HepG2 (cell line): ENCODE measurements at regions not wholly inside any gene's neighbourhood (a gene's known extent, or its start where the extent isn't known, plus 50 kb on each side); places are given as distances from the start of the nearest gene placed in this dataset.

Experiments used
- DMAP1 ChIP-seq: IDR thresholded peaks from 2 replicates; pipeline ENCODE4 v1.6.1; 2016
- ELF4 ChIP-seq: sonication (generic); formaldehyde crosslinking; IDR thresholded peaks from 2 replicates; pipeline ENCODE4 v1.5.0; 2020; ENCODE audit warnings: missing genetic modification reagents, mild to moderate bottlenecking, moderate library complexity, borderline replicate concordance
- HNF1B ChIP-seq: sonication (generic); formaldehyde crosslinking; IDR thresholded peaks from 2 replicates; pipeline ENCODE4 v1.5.1; 2020; ENCODE audit warnings: mild to moderate bottlenecking, moderate library complexity, missing genetic modification reagents
- HOMEZ ChIP-seq: IDR thresholded peaks from 2 replicates; pipeline ENCODE4 v1.6.1; 2016; ENCODE audit warnings: low read depth
- HOXD1 ChIP-seq: sonication (generic); formaldehyde crosslinking; IDR thresholded peaks from 2 replicates; pipeline ENCODE4 v1.5.0; 2020; ENCODE audit warnings: missing genetic modification reagents
- MEF2D ChIP-seq: sonication (generic); formaldehyde crosslinking; IDR thresholded peaks from 2 replicates; pipeline ENCODE4 v1.5.1; 2020; ENCODE audit warnings: mild to moderate bottlenecking, missing genetic modification reagents
- NCOR1 ChIP-seq: fragments of 200-600 bp; sonication (generic); IDR thresholded peaks from 2 replicates; pipeline ENCODE4 v1.7.0; 2017; ENCODE audit warnings: antibody characterized with exemption, low read length, borderline replicate concordance
- NR2F2 ChIP-seq: IDR thresholded peaks from 2 replicates; pipeline ENCODE4 v1.6.1; 2012; ENCODE audit warnings: low read depth, inconsistent platforms, borderline replicate concordance
- PRMT3 ChIP-seq: sonication (generic); formaldehyde crosslinking; IDR thresholded peaks from 2 replicates; pipeline ENCODE4 v1.8.1; 2022; ENCODE audit warnings: low read depth, mild to moderate bottlenecking, moderate library complexity, missing genetic modification reagents, borderline replicate concordance
- SIX1 ChIP-seq: sonication (generic); formaldehyde crosslinking; IDR thresholded peaks from 2 replicates; pipeline ENCODE4 v1.4.0; 2020; ENCODE audit warnings: missing genetic modification reagents, borderline replicate concordance
- SNAPC5 ChIP-seq: sonication (generic); formaldehyde crosslinking; IDR thresholded peaks from 2 replicates; pipeline ENCODE4 v1.8.1; 2023; ENCODE audit warnings: mild to moderate bottlenecking, missing genetic modification reagents, borderline replicate concordance
- UBTF ChIP-seq: sonication (generic); formaldehyde crosslinking; IDR thresholded peaks from 2 replicates; pipeline ENCODE4 v1.4.0; 2020; ENCODE audit warnings: mild to moderate bottlenecking, missing genetic modification reagents
- ZFP1 ChIP-seq: IDR thresholded peaks from 2 replicates; pipeline ENCODE4 v1.6.1; 2016
- ZFP90 ChIP-seq: sonication (generic); formaldehyde crosslinking; IDR thresholded peaks from 2 replicates; pipeline ENCODE4 v1.8.0; 2022; ENCODE audit warnings: missing genetic modification reagents, mild to moderate bottlenecking, inconsistent platforms, borderline replicate concordance
- ZKSCAN8 ChIP-seq: IDR thresholded peaks from 2 replicates; pipeline ENCODE4 v1.6.1; 2016; ENCODE audit warnings: borderline replicate concordance, missing genetic modification reagents, missing compliant biosample characterization
- ZMAT3 ChIP-seq: sonication (generic); formaldehyde crosslinking; conservative IDR thresholded peaks from 2 replicates; pipeline ENCODE4 v1.7.0; 2021; ENCODE audit warnings: missing genetic modification reagents
- ZNF503 ChIP-seq: sonication (generic); formaldehyde crosslinking; IDR thresholded peaks from 2 replicates; pipeline ENCODE4 v1.4.0; 2020; ENCODE audit warnings: missing genetic modification reagents
- ZNF775 ChIP-seq: sonication (generic); formaldehyde crosslinking; IDR thresholded peaks from 2 replicates; pipeline ENCODE4 v1.4.0; 2020; ENCODE audit warnings: missing genetic modification reagents, mild to moderate bottlenecking, moderate library complexity, borderline replicate concordance
- ZNF878 ChIP-seq: sonication (generic); formaldehyde crosslinking; IDR thresholded peaks from 2 replicates; pipeline ENCODE4 v1.8.1; 2023; ENCODE audit warnings: mild to moderate bottlenecking, missing genetic modification reagents, moderate library complexity
- ZSCAN22 ChIP-seq: sonication (generic); formaldehyde crosslinking; IDR thresholded peaks from 2 replicates; pipeline ENCODE4 v1.4.0; 2020; ENCODE audit warnings: mild to moderate bottlenecking, missing genetic modification reagents
- ZSCAN29 ChIP-seq: sonication (generic); formaldehyde crosslinking; conservative IDR thresholded peaks from 2 replicates; pipeline ENCODE4 v1.4.0; 2020; ENCODE audit warnings: mild to moderate bottlenecking, missing genetic modification reagents

GRCh38 chr20:53863923-53864641 lies 206.3 kb downstream of the BCAS1 start (continued):
- TF ChIP-seq ZSCAN22 (CRISPR knock-in tag) (0 out of 2 replicates have a peak, but pooled peaks have one; percentile 29), PRMT3 (CRISPR knock-in tag) (0 out of 2 replicates have a peak, but pooled peaks have one; percentile 49), HNF1B (CRISPR knock-in tag) (0 out of 2 replicates have a peak, but pooled peaks have one; percentile 32), ZMAT3 (CRISPR knock-in tag) (0 out of 2 replicates have a peak, but pooled peaks have one; percentile 58), ZNF775 (CRISPR knock-in tag) (0 out of 2 replicates have a peak, but pooled peaks have one; percentile 42), SIX1 (CRISPR knock-in tag) (peak; percentile 29; the same call in 1 of the 2 replicates), ZKSCAN8 (peak; percentile 39; the same call in 1 of the 2 replicates), SNAPC5 (CRISPR knock-in tag) (peak; percentile 63; the same call in 1 of the 2 replicates), HOMEZ (peak; percentile 52; the same call in 1 of the 2 replicates), ZNF878 (CRISPR knock-in tag) (peak; percentile 93; the same call in 1 of the 2 replicates), HOXD1 (CRISPR knock-in tag) (0 out of 2 replicates have a peak, but pooled peaks have one; percentile 56), ZNF503 (CRISPR knock-in tag) (peak; percentile 42; the same call in 1 of the 2 replicates), DMAP1 (CRISPR knock-in tag) (0 out of 2 replicates have a peak, but pooled peaks have one; percentile 28), ZSCAN29 (CRISPR knock-in tag) (peak; percentile 62; the same call in 1 of the 2 replicates), NCOR1 (0 out of 2 replicates have a peak, but pooled peaks have one; percentile 40), ZFP90 (0 out of 2 replicates have a peak, but pooled peaks have one; percentile 29), MEF2D (peak; percentile 63; the same call in 1 of the 2 replicates), NR2F2 (0 out of 2 replicates have a peak, but pooled peaks have one; percentile 26), UBTF (0 out of 2 replicates have a peak, but pooled peaks have one; percentile 35), ELF4 (0 out of 2 replicates have a peak, but pooled peaks have one; percentile 30), ZFP1 (CRISPR knock-in tag) (peak; percentile 14; the same call in 1 of the 2 replicates)
